ENCODE measurements at regions not wholly inside any gene's neighbourhood (a gene's known extent, or its start where the extent isn't known, plus 50 kb on each side); places are given as distances from the start of the nearest gene placed in this dataset.
A peak's percentile ranks its signal among the peaks of the same experiment; 100 is the strongest.

- DNase-seq, result no peak
Measured at GRCh38 chr17:62880120-62880519, 72.0 kb upstream of the MARCHF10 start.

GRCh38 chr17:62876673-62877405, 68.7 kb upstream of the MARCHF10 start:
- no peak for DNase-seq

GRCh38 chr17:62876063-62876462, 67.9 kb upstream of the MARCHF10 start:
- no peak for DNase-seq

GRCh38 chr17:62875296-62875695, 67.2 kb upstream of the MARCHF10 start:
- no peak for DNase-seq

GRCh38 chr17:62871291-62871690, 63.2 kb upstream of the MARCHF10 start:
- no peak for DNase-seq

- DNase-seq, result peak; percentile 67 to 68
Measured at GRCh38 chr17:62870552-62870971, 62.4 kb upstream of the MARCHF10 start.

- DNase-seq, result peak; percentile 94 to 96
Measured at GRCh38 chr17:62870030-62870541, 62.0 kb upstream of the MARCHF10 start.

- DNase-seq, result no peak
Measured at GRCh38 chr17:62868723-62869122, 60.6 kb upstream of the MARCHF10 start.

- DNase-seq, result no peak
Measured at GRCh38 chr17:62868008-62868407, 59.9 kb upstream of the MARCHF10 start.

GRCh38 chr17:62867303-62867702, 59.2 kb upstream of the MARCHF10 start:
- no peak for DNase-seq

GRCh38 chr17:62866471-62866870, 58.4 kb upstream of the MARCHF10 start:
- DNase-seq, result no peak

GRCh38 chr17:62865586-62865985, 57.5 kb upstream of the MARCHF10 start:
- DNase-seq, result no peak

GRCh38 chr17:62862251-62862650, 54.1 kb upstream of the MARCHF10 start:
- no peak for DNase-seq

- DNase-seq, result peak in 1 of 2 experiments; percentile 15
Measured at GRCh38 chr17:62860962-62861873, 53.1 kb upstream of the MARCHF10 start.

- no peak for DNase-seq
Measured at GRCh38 chr17:62859146-62859545, 51.0 kb upstream of the MARCHF10 start.

Measured in NCI-H526 (cell line).